ENCODE measurements at regions not wholly inside any gene's neighbourhood (a gene's known extent, or its start where the extent isn't known, plus 50 kb on each side); places are given as distances from the start of the nearest gene placed in this dataset.

DNA sequence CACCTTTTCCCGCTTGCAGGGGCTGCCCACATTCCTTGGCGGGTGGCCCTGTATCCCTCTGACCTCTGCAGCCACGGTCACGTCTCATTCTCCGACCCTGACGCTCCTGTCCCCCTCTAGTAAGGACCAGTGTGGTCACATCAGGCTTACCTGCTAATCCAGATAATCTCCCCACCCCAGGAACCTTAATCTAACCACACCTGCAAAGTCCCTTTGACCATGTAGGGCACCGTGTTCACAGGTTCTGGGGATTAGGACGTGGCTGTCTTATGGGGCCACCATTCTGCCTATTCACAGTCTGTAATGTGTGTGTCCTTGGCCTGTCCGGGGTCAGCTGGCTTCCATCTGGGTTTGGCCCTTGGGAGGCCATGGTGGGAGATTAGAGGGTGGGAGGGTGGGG lies 368.9 kb downstream of the AACS start:
- intact Hi-C loops (cut with micrococcal nuclease) = no loop called here
- Mint-ChIP-seq H3K27ac (ENCODE audit: low read depth, unreplicated experiment) (no peak overlapping the region), H3K9me3 (ENCODE audit: unreplicated experiment) (peaks cover 16% of the 10 kb centered on the region), H3K4me3 (ENCODE audit: unreplicated experiment) (no peak overlapping the region), H3K36me3 (ENCODE audit: insufficient read depth, unreplicated experiment) (no peaks in the 10 kb centered on the region), H3K27me3 (ENCODE audit: insufficient read depth, unreplicated experiment) (no peaks in the 10 kb centered on the region), H3K4me1 (ENCODE audit: insufficient read depth, unreplicated experiment) (no peaks in the 10 kb centered on the region)
- no peak for DNase-seq (ENCODE audit: unreplicated experiment)
- ChIA-PET POLR2A (no interaction called here), CTCF (no interaction called here)
- TF ChIP-seq, protein P1, sequence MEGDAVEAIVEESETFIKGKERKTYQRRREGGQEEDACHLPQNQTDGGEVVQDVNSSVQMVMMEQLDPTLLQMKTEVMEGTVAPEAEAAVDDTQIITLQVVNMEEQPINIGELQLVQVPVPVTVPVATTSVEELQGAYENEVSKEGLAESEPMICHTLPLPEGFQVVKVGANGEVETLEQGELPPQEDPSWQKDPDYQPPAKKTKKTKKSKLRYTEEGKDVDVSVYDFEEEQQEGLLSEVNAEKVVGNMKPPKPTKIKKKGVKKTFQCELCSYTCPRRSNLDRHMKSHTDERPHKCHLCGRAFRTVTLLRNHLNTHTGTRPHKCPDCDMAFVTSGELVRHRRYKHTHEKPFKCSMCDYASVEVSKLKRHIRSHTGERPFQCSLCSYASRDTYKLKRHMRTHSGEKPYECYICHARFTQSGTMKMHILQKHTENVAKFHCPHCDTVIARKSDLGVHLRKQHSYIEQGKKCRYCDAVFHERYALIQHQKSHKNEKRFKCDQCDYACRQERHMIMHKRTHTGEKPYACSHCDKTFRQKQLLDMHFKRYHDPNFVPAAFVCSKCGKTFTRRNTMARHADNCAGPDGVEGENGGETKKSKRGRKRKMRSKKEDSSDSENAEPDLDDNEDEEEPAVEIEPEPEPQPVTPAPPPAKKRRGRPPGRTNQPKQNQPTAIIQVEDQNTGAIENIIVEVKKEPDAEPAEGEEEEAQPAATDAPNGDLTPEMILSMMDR (IDR thresholded peaks at IDR 0.05; ENCODE audit: unreplicated experiment) = no peak
- BruUV-seq (replicated peaks) = no TSS peak

DNA sequence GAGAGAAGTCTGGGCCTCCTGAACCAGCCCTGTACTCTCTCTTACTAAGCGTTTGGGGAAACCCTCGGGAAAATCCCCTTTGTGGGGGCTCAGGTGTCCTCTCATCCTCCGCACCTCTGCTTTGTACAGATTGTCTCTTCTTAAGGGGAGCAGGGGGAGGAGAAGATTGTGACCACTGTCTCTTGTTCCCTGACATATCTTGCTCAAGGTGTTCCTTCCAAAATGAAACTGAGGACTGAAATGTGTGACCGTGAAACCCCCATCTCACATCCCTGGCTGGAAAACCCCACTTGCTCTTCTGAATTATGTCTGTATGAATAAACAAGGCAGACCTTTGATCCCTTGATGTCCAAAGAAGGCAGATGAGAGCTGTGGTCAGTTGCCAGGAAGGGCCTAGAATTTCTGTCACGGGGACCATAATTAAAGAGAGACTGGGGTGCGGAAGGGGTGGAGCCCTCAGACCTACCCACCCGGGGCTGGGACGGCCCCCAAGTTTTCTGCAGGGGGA lies 369.8 kb downstream of the AACS start:
- TF ChIP-seq, protein P1 (IDR thresholded peaks at IDR 0.05; ENCODE audit: unreplicated experiment) = no peak

DNA sequence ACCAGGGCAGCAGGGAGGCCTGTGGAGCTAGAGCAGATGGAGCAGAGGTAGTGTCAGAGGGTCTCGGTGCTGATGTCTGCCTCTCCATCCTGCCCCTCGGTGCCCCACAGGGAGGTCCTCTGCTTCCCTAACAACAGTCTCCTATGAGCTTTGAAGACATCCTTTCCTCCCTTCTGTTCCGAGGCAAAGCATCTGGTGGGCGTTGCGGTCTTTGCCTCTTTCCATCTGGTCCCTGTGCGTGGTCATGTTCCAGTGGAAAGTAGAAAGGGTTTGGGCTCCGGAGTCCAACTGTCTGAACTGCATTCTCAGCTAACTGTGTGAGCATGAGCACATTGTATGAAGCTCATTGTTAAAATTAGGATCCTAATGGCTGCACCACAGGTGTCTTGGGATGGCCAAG lies 370.6 kb downstream of the AACS start:
- no peaks in the 10 kb centered on the region for H3K4me1 Mint-ChIP-seq (ENCODE audit: insufficient read depth, unreplicated experiment)
- ChIA-PET POLR2A (no interaction called here), CTCF (no interaction called here)
- BruUV-seq (replicated peaks) = no TSS peak
- H3K27me3 Mint-ChIP-seq (ENCODE audit: insufficient read depth, unreplicated experiment) = no peaks in the 10 kb centered on the region
- H3K4me3 Mint-ChIP-seq (ENCODE audit: unreplicated experiment) = no peak overlapping the region
- H3K9me3 Mint-ChIP-seq (ENCODE audit: unreplicated experiment) = peaks cover 15% of the 10 kb centered on the region
- intact Hi-C loops (cut with micrococcal nuclease) = no loop called here
- H3K36me3 Mint-ChIP-seq (ENCODE audit: insufficient read depth, unreplicated experiment) = no peaks in the 10 kb centered on the region
- no peak for DNase-seq (ENCODE audit: unreplicated experiment)
- TF ChIP-seq, protein P1 (IDR thresholded peaks at IDR 0.05; ENCODE audit: unreplicated experiment) = no peak
- H3K27ac Mint-ChIP-seq (ENCODE audit: low read depth, unreplicated experiment) = no peak overlapping the region

More for the DNA sequence above, 369.8 kb downstream of the AACS start:
- no TSS peak for BruUV-seq (replicated peaks)
- Mint-ChIP-seq H3K27ac (ENCODE audit: low read depth, unreplicated experiment) (no peak overlapping the region), H3K4me1 (ENCODE audit: insufficient read depth, unreplicated experiment) (no peaks in the 10 kb centered on the region), H3K4me3 (ENCODE audit: unreplicated experiment) (no peak overlapping the region), H3K27me3 (ENCODE audit: insufficient read depth, unreplicated experiment) (no peaks in the 10 kb centered on the region), H3K9me3 (ENCODE audit: unreplicated experiment) (peaks cover 16% of the 10 kb centered on the region), H3K36me3 (ENCODE audit: insufficient read depth, unreplicated experiment) (no peaks in the 10 kb centered on the region)
- ChIA-PET CTCF (interaction anchor here (0.6 kb wide), 1 partner anchor 435 kb away, joined by 3 read pairs; no protein-coding TSS in a partner anchor), POLR2A (no interaction called here)
- DNase-seq (ENCODE audit: unreplicated experiment) = no peak
- intact Hi-C loops (cut with micrococcal nuclease) = no loop called here

DNA sequence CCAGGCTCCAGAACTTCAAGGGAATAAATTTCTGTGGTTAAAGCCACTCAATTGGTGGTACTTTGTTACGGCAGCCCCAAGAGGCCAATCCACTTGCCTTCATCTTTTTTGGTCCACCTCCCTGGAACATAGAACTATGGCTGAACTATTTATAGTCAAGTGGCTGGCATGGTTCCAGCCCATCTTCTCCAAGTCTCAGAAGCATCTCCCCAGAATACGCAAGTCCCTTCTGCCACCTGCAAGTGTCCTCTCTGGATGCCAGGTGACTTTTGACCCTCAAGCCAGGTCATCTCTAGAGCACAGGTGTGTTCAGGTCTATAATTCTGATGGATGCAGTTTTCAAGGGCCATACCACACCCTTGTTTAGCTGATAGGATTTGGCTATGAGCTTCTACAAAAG lies 371.5 kb downstream of the AACS start:
- CTCF ChIA-PET = no interaction called here
- no peaks in the 10 kb centered on the region for H3K4me1 Mint-ChIP-seq (ENCODE audit: insufficient read depth, unreplicated experiment)
- no peak for DNase-seq (ENCODE audit: unreplicated experiment)
- BruUV-seq (replicated peaks) = no TSS peak
- no peaks in the 10 kb centered on the region for H3K36me3 Mint-ChIP-seq (ENCODE audit: insufficient read depth, unreplicated experiment)
- TF ChIP-seq, protein P1 (IDR thresholded peaks at IDR 0.05; ENCODE audit: unreplicated experiment) = no peak
- peaks cover 8% of the 10 kb centered on the region for H3K9me3 Mint-ChIP-seq (ENCODE audit: unreplicated experiment)
- H3K4me3 Mint-ChIP-seq (ENCODE audit: unreplicated experiment) = no peak overlapping the region
- POLR2A ChIA-PET = no interaction called here
- no peak overlapping the region for H3K27ac Mint-ChIP-seq (ENCODE audit: low read depth, unreplicated experiment)
- H3K27me3 Mint-ChIP-seq (ENCODE audit: insufficient read depth, unreplicated experiment) = no peaks in the 10 kb centered on the region
- intact Hi-C loops (cut with micrococcal nuclease) = no loop called here
